ENCODE measurements at regions not wholly inside any gene's neighbourhood (a gene's known extent, or its start where the extent isn't known, plus 50 kb on each side); places are given as distances from the start of the nearest gene placed in this dataset.

GRCh38 chr11:95519912-95520311 is 269.7 kb downstream of the FAM76B start:
- TF ChIP-seq EZH2 (IDR thresholded peaks at IDR 0.05; ENCODE audit: low read length, unreplicated experiment) (no peak), EZH2phosphoT487 (IDR thresholded peaks at IDR 0.05; ENCODE audit: borderline replicate concordance, low read length) (no peak)
- TF ChIP-seq, protein P1, sequence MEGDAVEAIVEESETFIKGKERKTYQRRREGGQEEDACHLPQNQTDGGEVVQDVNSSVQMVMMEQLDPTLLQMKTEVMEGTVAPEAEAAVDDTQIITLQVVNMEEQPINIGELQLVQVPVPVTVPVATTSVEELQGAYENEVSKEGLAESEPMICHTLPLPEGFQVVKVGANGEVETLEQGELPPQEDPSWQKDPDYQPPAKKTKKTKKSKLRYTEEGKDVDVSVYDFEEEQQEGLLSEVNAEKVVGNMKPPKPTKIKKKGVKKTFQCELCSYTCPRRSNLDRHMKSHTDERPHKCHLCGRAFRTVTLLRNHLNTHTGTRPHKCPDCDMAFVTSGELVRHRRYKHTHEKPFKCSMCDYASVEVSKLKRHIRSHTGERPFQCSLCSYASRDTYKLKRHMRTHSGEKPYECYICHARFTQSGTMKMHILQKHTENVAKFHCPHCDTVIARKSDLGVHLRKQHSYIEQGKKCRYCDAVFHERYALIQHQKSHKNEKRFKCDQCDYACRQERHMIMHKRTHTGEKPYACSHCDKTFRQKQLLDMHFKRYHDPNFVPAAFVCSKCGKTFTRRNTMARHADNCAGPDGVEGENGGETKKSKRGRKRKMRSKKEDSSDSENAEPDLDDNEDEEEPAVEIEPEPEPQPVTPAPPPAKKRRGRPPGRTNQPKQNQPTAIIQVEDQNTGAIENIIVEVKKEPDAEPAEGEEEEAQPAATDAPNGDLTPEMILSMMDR (conservative IDR thresholded peaks at IDR 0.05; ENCODE audit: low read depth, low read length): no peak
